Epithelial cell of esophagus (primary cell): ENCODE measurements at regions not wholly inside any gene's neighbourhood (a gene's known extent, or its start where the extent isn't known, plus 50 kb on each side); places are given as distances from the start of the nearest gene placed in this dataset.
"Not testable (repeated sequence)": the region's sequence is repeated elsewhere in the genome, so short reads cannot be mapped to it uniquely, and the experiment has no call there.

Experiments used
- DNase-seq: peaks from one replicate; pipeline ENCODE4 v3.0.0; 2010; ENCODE audit warnings: low read depth
- H3K4me3 ChIP-seq: 2 replicates; pipeline ENCODE4 v1.5.1; 2011; ENCODE audit warnings: mild to moderate bottlenecking, low read length, control low read depth
- TF ChIP-seq, protein P1 (sequence below): IDR thresholded peaks from 2 replicates; pipeline ENCODE4 v1.5.1; 2011; ENCODE audit warnings: low read depth, mild to moderate bottlenecking, low read length, control low read depth, inconsistent platforms; ENCODE audit not compliant: insufficient read depth; ENCODE audit errors: missing control alignments

DNA sequence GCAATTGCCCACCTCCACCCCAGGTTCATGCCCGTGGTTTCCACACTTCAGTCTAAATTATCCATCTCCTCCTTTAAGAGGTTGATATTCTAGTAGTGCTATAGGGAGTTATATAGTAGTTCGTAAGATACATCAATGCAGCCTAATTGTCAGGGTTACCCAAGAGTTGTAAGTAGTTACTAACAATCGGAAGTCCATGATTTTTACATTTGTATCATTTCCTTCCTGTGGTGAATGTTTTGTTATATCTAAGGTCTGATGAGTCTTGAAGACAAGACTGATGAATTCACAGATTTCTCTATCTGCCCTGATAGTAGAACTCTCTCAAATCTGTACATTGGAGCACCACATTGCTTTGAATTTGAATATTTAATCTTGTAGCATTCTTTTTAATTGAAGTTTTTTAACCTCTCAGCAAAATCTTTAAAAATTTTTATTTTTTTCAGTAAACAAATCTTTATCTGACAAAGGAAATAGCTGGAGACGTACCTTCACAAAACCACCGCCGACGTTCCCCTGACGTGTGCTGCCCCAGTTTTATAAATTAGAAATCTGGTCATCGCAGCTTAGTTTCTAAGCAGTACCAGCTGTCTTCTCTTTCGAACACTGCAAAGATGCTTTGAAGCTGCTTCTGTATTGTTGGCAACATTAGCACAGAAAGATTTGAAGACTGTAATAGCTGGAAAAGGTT, 264.5 kb downstream of the SOCS6 start:
- DNase-seq: no peak
- TF ChIP-seq, protein P1, sequence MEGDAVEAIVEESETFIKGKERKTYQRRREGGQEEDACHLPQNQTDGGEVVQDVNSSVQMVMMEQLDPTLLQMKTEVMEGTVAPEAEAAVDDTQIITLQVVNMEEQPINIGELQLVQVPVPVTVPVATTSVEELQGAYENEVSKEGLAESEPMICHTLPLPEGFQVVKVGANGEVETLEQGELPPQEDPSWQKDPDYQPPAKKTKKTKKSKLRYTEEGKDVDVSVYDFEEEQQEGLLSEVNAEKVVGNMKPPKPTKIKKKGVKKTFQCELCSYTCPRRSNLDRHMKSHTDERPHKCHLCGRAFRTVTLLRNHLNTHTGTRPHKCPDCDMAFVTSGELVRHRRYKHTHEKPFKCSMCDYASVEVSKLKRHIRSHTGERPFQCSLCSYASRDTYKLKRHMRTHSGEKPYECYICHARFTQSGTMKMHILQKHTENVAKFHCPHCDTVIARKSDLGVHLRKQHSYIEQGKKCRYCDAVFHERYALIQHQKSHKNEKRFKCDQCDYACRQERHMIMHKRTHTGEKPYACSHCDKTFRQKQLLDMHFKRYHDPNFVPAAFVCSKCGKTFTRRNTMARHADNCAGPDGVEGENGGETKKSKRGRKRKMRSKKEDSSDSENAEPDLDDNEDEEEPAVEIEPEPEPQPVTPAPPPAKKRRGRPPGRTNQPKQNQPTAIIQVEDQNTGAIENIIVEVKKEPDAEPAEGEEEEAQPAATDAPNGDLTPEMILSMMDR: no peak
- no peak overlapping the region for H3K4me3 ChIP-seq

- no peak for DNase-seq
- no peak overlapping the region for H3K4me3 ChIP-seq
- TF ChIP-seq, protein P1: no peak
Measured at GRCh38 chr18:70536370-70537062, 247.7 kb downstream of the SOCS6 start.

- TF ChIP-seq, protein P1: no peak
- no peak overlapping the region for H3K4me3 ChIP-seq
- DNase-seq: no peak
Measured at GRCh38 chr18:70535041-70535440, 246.2 kb downstream of the SOCS6 start.

GRCh38 chr18:70525322-70525721, 236.5 kb downstream of the SOCS6 start:
- DNase-seq, H3K4me3 ChIP-seq: not testable (repeated sequence)

- H3K4me3 ChIP-seq: no peak overlapping the region
- TF ChIP-seq, protein P1: no peak
Measured at GRCh38 chr18:70523792-70524182, 234.9 kb downstream of the SOCS6 start.

DNA sequence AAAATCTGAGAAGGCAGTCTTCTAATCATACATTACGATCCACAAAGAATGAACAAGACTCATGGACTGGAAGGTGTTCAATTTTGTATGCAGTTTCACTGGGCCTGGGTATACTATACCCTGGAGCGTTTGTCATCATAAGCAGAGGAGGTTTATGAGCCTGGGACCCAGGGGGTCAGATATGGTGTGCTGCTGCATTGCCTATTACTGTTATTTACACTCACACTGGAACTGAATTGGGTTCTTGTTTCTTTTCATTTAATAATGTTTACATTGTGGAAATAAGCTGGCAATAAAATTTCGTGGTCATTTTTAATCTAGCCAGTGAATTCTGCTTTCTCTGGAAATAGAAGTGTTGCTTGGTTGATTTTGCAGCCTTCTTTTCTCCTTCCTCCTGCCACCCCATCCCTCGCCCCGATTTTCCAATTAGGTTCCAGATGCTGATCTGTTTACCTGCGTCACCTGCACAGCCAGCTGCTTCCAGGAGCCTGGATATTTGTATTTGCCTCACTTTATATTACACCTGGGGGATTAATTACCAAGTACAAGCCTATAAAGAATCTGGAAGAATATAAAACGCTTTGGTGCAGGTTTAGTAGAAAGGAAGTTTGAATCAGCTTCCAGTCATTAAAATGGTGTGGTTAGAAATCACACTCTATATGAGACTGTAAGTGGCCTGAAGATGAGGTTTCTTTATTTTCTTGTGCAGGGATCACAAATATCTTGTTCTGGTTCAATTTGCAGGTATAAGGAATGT, 234.4 kb downstream of the SOCS6 start:
- no peak overlapping the region for H3K4me3 ChIP-seq
- TF ChIP-seq, protein P1: no peak
- DNase-seq: no peak

More at GRCh38 chr18:70523792-70524182, 234.9 kb downstream of the SOCS6 start:
- DNase-seq: no peak

DNA sequence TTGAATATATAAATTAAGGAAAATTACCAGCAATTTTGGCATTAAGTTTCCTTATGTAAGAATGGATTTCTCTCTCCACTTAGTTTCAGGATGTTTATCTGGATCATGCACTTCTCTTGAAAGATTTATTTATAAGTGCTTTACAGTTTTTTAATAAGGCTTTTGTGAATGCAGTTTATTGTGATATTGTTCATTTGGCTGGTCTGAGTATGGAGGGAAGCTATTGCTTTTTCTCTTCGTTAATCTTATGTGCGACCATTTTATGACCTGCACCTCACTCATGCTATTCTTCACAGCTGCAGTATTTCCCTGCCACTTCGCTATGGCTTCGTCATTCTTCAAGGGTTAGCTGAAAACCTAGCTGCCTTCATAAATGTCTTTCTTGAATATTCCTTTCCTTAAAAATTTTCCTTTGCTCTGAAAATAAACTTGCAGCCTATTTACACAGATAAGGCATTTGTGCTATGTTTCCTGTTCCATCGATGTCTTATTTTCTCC, 233.4 kb downstream of the SOCS6 start:
- no peak for DNase-seq
- TF ChIP-seq, protein P1: no peak
- no peak overlapping the region for H3K4me3 ChIP-seq
